ENCODE measurements at regions not wholly inside any gene's neighbourhood (a gene's known extent, or its start where the extent isn't known, plus 50 kb on each side); places are given as distances from the start of the nearest gene placed in this dataset.

GRCh38 chr1:201773764-201774163, 55.2 kb upstream of the IPO9 start:
- TF ChIP-seq ATF2 (IDR thresholded peaks at IDR 0.05; ENCODE audit: low read length) = no peak
- no peak for TF ChIP-seq REST (IDR thresholded peaks at IDR 0.05; ENCODE audit: low read depth, low read length)
- no peak for TF ChIP-seq USF1 (IDR thresholded peaks at IDR 0.05; ENCODE audit: borderline replicate concordance, extremely low read length, insufficient read depth, low read depth, low read length)
- TF ChIP-seq POLR2A (IDR thresholded peaks at IDR 0.05; ENCODE audit: low read depth, low read length) = no peak
- TF ChIP-seq CREB1 (IDR thresholded peaks at IDR 0.05; ENCODE audit: low read depth) = no peak
- TF ChIP-seq USF2 (IDR thresholded peaks at IDR 0.05; ENCODE audit: borderline replicate concordance, low read depth, low read length) = no peak
- TF ChIP-seq ETV6 (conservative IDR thresholded peaks at IDR 0.05 in 1 of 2, IDR thresholded peaks at IDR 0.05 in 1 of 2; ENCODE audit: borderline replicate concordance in 1 of 2, low read depth in 1 of 2) = no peak
- no peak for TF ChIP-seq HDAC6 (IDR thresholded peaks at IDR 0.05; ENCODE audit: unreplicated experiment)
- no peak for TF ChIP-seq CTCF (IDR thresholded peaks at IDR 0.05 in 2 of 3, conservative IDR thresholded peaks at IDR 0.05 in 1 of 3; ENCODE audit: control insufficient read depth in 2 of 3, extremely low read depth in 1 of 3, insufficient read depth in 1 of 3, low read depth in 3 of 3, low read length in 3 of 3)
- TF ChIP-seq SP1 (IDR thresholded peaks at IDR 0.05; ENCODE audit: low read depth, low read length) = no peak
- no peak for TF ChIP-seq ZBTB33 (IDR thresholded peaks at IDR 0.05)
- no peak for TF ChIP-seq MAX (IDR thresholded peaks at IDR 0.05; ENCODE audit: low read depth, low read length)
- no peak for TF ChIP-seq EZH2 (IDR thresholded peaks at IDR 0.05; ENCODE audit: borderline replicate concordance, control insufficient read depth, low read depth, low read length)

All from GM12878 (cell line).